HFFc6 (cell line): ENCODE measurements at regions not wholly inside any gene's neighbourhood (a gene's known extent, or its start where the extent isn't known, plus 50 kb on each side); places are given as distances from the start of the nearest gene placed in this dataset.
A peak's percentile ranks its signal among the peaks of the same experiment; 100 is the strongest.

Experiments used
- DNase-seq: peaks from one replicate; pipeline ENCODE4 v3.0.0-alpha.2; 2018
- H3K27ac Mint-ChIP-seq: 2 replicates; pipeline ENCODE4 v1.8.0; 2020; ENCODE audit warnings: mild to moderate bottlenecking, mixed read lengths
- H3K27me3 Mint-ChIP-seq: 2 replicates; pipeline ENCODE4 v1.8.0; 2021; ENCODE audit warnings: mild to moderate bottlenecking, moderate library complexity, mixed read lengths; ENCODE audit not compliant: insufficient read depth
- H3K36me3 Mint-ChIP-seq: 2 replicates; pipeline ENCODE4 v1.8.0; 2021; ENCODE audit warnings: low read depth, mixed read lengths
- H3K4me1 Mint-ChIP-seq: 2 replicates; pipeline ENCODE4 v1.8.0; 2020; ENCODE audit warnings: low read depth, mixed read lengths
- H3K4me3 Mint-ChIP-seq: 2 replicates; pipeline ENCODE4 v1.8.0; 2020; ENCODE audit warnings: mild to moderate bottlenecking, moderate library complexity, mixed read lengths
- H3K9me3 Mint-ChIP-seq: 2 replicates; pipeline ENCODE4 v1.8.0; 2020; ENCODE audit warnings: mild to moderate bottlenecking, mixed read lengths
- TF ChIP-seq, protein P1 (sequence below): fragments of 200-600 bp; sonication (generic); IDR thresholded peaks from 2 replicates; pipeline ENCODE4 v1.5.0; 2021; ENCODE audit warnings: antibody characterized with exemption, mild to moderate bottlenecking

- Mint-ChIP-seq H3K36me3 (no peaks in the 10 kb centered on the region), H3K4me1 (peaks cover 46% of the 10 kb centered on the region), H3K27ac (no peak overlapping the region), H3K27me3 (no peaks in the 10 kb centered on the region), H3K9me3 (no peaks in the 10 kb centered on the region), H3K4me3 (no peak overlapping the region)
- DNase-seq, result no peak
- TF ChIP-seq, protein P1, sequence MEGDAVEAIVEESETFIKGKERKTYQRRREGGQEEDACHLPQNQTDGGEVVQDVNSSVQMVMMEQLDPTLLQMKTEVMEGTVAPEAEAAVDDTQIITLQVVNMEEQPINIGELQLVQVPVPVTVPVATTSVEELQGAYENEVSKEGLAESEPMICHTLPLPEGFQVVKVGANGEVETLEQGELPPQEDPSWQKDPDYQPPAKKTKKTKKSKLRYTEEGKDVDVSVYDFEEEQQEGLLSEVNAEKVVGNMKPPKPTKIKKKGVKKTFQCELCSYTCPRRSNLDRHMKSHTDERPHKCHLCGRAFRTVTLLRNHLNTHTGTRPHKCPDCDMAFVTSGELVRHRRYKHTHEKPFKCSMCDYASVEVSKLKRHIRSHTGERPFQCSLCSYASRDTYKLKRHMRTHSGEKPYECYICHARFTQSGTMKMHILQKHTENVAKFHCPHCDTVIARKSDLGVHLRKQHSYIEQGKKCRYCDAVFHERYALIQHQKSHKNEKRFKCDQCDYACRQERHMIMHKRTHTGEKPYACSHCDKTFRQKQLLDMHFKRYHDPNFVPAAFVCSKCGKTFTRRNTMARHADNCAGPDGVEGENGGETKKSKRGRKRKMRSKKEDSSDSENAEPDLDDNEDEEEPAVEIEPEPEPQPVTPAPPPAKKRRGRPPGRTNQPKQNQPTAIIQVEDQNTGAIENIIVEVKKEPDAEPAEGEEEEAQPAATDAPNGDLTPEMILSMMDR, result no peak
Measured at GRCh38 chr3:64318668-64319271, 93.5 kb upstream of the PRICKLE2 start.

DNA sequence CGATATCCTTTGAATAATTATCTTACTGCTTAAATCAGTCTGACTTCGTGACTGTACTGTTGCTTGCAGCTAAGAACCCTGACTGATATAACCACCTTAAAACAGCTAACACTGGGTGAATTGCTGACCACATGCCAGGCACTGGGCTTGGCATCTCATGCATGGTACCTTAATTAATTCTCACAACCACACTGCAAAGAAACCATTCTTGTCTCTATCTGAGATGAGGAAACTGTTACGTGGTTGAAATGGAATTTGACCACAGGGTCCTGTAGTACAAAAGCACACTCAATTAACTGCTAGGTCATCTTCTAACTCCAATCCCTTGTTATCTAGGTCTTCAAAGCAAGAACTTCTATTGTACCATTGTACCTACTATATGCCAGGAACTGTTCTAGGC is 92.7 kb upstream of the PRICKLE2 start:
- no peaks in the 10 kb centered on the region for H3K9me3 Mint-ChIP-seq
- H3K27me3 Mint-ChIP-seq, result no peaks in the 10 kb centered on the region
- TF ChIP-seq, protein P1, result no peak
- no peak overlapping the region for H3K4me3 Mint-ChIP-seq
- no peaks in the 10 kb centered on the region for H3K36me3 Mint-ChIP-seq
- DNase-seq, result no peak
- no peak overlapping the region for H3K27ac Mint-ChIP-seq
- H3K4me1 Mint-ChIP-seq, result peaks cover 46% of the 10 kb centered on the region

- Mint-ChIP-seq H3K27ac (peak overlapping the region; percentile 51), H3K4me3 (no peak overlapping the region), H3K4me1 (peaks cover 40% of the 10 kb centered on the region), H3K9me3 (no peaks in the 10 kb centered on the region), H3K27me3 (no peaks in the 10 kb centered on the region), H3K36me3 (no peaks in the 10 kb centered on the region)
- TF ChIP-seq, protein P1, result no peak
- DNase-seq, result peak; percentile 19
Measured at GRCh38 chr3:64316971-64317370, 91.7 kb upstream of the PRICKLE2 start.

DNA sequence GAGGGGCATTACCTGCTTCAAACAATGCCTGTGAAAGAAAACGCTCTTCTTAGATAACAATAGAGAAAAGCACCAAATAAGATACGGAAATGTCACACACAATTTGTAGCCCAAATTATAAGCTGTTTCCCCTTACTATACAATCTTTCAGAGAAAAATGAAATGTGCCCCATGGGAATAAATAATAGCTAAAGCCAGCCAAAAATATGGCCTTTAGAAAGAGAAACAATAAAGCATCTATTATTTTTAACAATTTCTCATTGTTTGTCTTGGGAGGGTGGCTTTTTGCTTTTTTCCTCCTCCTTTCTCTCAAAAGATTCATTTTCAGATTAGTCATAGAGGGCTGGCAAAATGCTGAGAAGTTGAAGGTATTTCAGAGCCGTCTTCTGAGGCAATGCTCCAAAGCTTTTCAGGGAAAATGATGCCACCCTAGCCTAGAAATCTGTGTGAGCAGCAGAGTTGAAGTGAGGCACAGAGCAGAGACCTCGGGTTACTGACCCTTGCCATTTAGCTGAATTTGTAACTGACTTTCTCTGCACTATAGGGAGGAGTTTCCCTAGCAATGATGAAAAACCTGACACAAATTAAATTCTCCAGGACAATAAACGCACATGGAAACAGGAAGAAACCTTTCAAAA is 86.3 kb upstream of the PRICKLE2 start:
- DNase-seq, result peak; percentile 21

GRCh38 chr3:64308931-64309330 is 83.7 kb upstream of the PRICKLE2 start:
- peaks cover 17% of the 10 kb centered on the region for H3K4me1 Mint-ChIP-seq
- TF ChIP-seq, protein P1, result no peak
- no peaks in the 10 kb centered on the region; the same call in 1 of the 2 replicates for H3K27me3 Mint-ChIP-seq
- no peak overlapping the region for H3K4me3 Mint-ChIP-seq
- no peaks in the 10 kb centered on the region for H3K36me3 Mint-ChIP-seq
- no peak overlapping the region for H3K27ac Mint-ChIP-seq
- no peak for DNase-seq
- H3K9me3 Mint-ChIP-seq, result no peaks in the 10 kb centered on the region

More for the DNA sequence above, 86.3 kb upstream of the PRICKLE2 start:
- no peak overlapping the region for H3K27ac Mint-ChIP-seq
- no peak overlapping the region for H3K4me3 Mint-ChIP-seq
- TF ChIP-seq, protein P1, result no peak
- no peaks in the 10 kb centered on the region for H3K9me3 Mint-ChIP-seq
- peaks cover 22% of the 10 kb centered on the region for H3K4me1 Mint-ChIP-seq
- H3K27me3 Mint-ChIP-seq, result no peaks in the 10 kb centered on the region
- no peaks in the 10 kb centered on the region for H3K36me3 Mint-ChIP-seq
